HG02623 (cell line): ENCODE measurements at regions not wholly inside any gene's neighbourhood (a gene's known extent, or its start where the extent isn't known, plus 50 kb on each side); places are given as distances from the start of the nearest gene placed in this dataset.

Experiments
- ATAC-seq: cut with Tn5 transposase; IDR thresholded peaks from one replicate; pipeline ENCODE4 v1.9.1; 2021; ENCODE audit warnings: moderate library complexity; ENCODE audit not compliant: unreplicated experiment

DNA sequence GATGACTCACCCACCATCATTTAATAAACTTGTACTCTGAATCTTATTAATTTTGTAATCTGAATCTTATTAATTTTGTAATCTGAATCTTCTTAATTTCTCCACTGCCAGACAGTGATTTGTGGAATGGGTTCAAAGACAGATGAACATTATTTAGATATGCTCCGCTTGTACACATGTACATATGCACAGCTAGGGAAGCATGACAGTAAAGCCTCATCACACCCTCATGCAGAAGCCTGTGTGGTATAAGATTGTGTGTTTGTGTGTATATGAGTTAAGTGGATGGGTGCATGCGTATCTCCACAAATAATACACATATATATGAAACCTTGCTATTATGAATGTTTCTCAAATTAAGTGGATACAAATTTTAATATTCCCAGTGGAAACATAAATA lies 318.5 kb upstream of the SFRP2 start:
- ATAC-seq = no peak

DNA sequence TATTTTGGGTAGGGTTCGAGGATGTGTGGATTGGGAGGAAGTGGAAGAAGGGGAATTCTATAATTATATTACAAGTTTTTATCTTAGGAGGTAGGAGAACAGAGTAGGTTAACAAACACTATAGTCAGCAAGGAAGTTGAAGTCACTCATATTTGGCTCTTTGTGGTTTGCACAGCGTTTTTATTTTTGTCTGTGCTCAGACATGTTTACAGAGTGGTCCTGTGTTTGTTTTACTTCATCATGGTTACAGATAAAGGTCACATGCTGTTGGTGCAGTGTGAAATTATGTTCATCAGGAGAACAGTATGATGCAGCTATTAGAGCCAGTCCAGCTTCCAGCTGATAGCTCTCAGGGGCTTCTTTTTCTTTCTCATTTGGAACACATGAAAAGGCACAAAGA lies 299.9 kb upstream of the SFRP2 start:
- ATAC-seq = no peak

DNA sequence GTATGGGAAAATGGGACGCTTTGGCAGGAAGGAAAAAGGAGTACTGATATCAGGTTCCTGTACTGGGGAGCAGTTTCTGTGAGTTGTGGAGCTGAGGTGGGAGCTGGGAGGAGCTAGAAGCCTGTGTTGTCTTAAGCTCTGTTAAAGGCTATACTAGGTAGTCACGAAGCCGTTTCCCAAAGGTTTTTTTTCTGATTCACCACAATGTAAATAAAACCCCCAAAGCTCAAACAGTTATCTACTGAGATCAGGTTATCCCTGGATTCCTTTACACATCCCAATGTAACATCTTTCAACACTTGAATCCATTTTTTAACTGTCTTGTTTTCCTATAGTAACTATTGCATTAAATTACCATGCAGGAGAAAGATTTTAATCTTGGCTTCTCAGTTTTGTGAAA lies 297.4 kb upstream of the SFRP2 start:
- no peak for ATAC-seq

DNA sequence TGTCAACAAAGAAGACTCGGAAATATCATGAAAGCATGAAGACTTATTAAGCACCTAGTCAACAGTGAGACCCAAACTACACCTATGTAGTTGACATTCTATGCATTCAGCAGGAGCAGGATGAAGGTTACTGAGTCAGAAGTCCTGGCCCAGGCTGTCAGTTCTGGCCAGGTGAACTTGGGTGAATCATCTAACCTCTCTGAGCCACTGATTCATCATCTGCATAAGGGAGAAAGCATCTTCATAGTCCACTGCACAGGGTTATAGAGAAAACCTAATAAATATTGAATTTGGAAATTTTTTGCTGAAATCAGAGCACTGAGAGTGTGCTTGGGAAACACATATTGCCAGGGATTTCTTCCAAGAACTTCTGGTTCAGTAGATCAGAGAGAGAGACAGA lies 296.0 kb upstream of the SFRP2 start:
- ATAC-seq = no peak

DNA sequence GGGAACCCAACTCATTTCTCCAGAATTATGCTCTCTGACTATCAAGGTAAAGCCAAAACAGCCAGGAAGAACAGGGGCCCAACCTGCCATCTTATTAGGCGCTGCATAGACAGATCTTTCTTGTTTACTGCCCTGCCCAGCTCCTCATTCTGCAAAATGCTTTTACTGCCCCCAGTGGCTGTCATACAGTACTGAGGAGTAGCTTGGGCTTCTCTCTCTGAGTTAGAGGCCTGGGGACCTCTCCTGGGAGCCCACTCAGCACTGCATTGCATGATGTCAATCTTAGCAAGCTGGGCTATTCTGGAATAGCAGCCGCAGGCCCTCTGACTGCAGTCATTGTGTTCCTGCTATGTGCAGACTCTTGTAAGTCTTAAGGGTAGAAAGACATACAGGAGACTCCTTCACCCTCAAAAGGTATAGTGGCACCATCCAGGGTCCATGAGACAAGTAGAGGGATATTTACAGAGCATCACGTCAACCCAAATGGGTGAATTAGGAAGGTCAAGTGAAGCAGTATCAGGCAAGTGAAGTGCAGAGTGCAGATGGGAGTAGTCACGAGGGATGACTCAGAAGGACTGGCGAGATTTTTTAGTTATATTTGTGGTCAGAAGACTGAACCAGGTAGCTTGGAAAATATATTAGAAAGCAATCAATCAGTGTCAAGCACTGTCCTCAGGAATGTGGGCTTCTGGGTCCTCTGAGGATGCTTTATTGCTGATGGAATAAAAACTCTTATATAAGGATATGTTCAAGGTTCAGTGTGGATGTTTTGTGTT lies 294.1 kb upstream of the SFRP2 start:
- ATAC-seq = peak; percentile 50

DNA sequence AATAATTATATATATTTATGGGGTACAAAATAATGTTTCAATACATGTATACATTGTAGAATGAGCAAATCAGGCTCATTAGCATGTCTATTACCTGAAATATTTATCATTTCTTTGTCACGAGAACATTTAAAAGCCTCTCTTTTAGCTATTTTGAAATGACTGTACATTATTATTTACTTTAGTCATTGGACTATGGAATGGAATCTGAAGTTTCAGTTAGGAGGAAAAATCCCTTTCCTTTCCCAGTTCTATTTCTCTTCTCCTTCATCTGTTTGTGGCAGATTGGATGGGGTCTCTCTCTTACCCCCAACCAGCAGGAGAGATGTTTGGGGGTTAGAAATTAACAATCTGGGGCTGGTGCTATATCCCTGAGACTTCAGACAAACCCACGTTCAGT lies 292.5 kb upstream of the SFRP2 start:
- ATAC-seq = no peak

DNA sequence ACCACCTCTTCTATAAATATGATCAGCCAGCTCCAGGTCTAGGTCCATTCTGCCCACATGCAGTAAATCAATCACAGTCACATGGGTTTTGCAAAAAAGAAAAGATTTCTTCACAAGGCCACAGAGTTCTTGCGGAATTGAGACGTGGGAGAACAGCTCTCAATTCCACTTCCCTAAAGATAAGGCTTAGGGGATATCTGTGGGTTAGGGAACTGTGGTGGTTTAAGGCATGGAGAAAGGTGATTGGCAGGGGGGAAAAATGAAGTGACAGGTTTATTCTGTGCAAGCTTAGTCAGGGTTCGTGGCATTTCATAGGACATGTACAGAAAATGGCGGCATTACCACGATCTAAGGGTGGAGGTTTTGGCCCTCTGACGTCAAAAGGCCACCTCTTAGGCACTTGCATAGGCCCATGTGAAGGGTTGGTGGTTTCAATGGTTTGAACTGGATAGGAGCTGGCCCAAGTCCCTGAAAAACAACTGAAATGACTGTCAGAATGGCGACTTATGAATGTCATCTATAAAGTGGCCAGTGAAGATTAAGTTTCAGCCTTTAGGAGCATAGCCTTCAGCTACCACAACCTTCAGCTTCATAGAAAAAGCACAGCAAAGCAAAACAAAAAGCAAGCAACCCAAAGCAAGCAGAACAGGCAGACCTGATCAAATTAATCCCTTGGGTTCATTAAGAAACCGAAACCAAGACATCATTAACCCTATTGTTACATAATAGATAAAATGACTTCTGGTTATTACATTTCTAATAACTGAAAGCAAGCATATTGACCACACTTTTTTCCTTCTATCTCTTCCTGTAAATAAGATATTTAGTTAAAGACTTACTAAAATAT lies 289.8 kb upstream of the SFRP2 start:
- no peak for ATAC-seq

DNA sequence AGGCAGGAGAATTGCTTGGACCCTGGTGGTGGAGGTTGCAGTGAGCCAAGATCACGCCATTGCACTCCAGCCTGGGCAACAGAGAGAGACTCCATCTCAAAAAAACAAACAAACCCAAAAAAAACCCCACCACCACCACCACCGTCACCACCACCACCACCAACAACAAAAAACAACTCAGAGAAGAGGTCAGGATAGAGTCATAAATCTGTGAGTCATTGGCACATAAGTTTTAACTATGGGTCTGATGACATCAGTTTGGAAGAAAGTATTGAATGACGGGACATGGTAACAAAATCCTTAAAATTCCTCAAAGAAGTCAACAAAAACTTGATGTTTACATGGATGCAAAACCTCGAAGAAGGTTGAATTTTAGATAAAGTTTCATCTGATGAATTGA lies 288.0 kb upstream of the SFRP2 start:
- ATAC-seq = no peak

DNA sequence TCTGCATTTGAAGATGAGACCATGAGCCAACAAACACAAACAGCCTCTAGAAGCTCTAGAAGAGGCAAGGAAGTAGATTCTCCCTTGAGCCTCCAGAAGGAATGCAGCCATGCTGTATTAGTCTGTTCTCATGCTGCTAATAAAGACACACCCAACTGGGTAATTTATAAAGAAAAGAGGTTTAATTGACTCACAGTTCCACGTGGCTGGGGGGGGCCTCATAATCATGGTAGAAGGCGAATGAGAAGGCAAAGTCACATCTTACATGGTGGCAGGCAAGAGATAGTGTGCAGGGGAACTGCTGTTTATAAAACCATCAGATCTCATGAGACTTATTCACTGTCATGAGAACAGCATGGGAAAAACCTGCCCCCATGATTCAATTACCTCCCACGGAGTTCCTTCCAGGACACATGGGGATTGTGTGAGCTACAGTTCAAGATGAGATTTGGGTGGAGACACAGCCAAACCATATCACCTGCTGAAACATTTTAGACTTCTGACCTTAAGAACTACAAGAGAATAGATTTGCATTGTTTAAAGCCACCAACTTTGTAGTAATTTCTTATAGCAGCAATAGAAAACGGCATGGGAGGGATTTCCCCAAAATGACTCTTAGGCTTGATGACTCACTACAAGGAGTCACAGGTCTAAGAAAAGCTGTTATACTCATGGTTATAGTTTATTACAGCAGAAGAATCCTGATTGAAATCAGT lies 284.4 kb upstream of the SFRP2 start:
- ATAC-seq = no peak

DNA sequence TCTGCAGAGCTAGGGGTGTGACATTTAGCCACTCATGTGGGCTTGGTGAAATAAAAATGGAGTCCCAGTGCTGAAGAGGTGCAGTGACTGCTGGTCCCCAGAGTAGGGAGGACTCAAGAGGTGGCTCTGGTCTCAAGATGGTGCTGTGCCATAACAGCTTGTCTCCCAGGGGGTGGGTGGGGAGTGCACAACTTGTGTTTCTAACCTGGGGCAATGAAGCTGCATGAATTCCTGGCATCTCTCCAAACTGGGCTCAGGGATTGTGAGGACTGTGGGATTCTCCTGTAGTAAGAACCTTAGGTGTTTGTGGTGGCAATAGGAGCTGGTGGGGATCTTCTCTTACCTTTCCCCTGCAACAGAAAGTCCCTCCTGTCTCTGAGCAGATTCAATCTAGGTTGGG lies 278.9 kb upstream of the SFRP2 start:
- no peak for ATAC-seq

DNA sequence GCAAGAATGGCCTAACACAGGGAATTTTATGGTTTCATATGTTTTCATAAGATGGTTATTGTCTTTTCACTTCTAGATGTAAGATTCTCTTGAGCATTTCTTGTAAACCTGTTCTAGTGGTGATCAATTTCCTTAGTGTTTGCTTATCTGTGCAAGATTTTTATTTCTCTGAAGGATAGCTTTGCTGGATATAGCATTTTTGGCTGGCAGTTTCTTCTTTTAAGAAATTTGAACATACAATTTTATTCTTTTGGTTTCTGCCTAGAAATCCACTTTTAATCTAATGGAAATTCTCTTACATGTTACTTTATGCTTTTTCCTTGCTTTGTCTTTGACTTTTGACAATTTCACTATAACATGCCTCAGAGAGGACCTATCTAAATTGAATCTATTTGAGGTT lies 276.5 kb upstream of the SFRP2 start:
- ATAC-seq = no peak

DNA sequence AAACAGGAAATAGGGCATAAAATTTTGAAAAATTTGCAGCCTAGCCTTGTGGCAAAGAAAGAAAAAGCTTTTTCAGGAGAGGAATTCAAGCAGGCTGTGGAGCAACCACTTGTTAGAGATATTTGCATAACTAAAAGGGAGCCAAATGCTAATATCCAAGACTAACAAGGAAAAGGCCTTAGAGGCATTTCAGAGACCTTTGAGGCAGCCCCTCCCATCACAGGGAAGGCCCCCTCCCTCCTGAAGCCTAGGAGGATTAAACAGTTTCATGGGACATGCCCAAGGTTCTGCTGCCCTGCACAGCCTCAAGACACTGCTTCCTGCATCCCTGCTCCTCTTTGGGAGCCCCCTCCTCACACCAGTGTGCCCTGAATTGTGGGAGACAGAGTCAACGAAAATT lies 275.4 kb upstream of the SFRP2 start:
- no peak for ATAC-seq

DNA sequence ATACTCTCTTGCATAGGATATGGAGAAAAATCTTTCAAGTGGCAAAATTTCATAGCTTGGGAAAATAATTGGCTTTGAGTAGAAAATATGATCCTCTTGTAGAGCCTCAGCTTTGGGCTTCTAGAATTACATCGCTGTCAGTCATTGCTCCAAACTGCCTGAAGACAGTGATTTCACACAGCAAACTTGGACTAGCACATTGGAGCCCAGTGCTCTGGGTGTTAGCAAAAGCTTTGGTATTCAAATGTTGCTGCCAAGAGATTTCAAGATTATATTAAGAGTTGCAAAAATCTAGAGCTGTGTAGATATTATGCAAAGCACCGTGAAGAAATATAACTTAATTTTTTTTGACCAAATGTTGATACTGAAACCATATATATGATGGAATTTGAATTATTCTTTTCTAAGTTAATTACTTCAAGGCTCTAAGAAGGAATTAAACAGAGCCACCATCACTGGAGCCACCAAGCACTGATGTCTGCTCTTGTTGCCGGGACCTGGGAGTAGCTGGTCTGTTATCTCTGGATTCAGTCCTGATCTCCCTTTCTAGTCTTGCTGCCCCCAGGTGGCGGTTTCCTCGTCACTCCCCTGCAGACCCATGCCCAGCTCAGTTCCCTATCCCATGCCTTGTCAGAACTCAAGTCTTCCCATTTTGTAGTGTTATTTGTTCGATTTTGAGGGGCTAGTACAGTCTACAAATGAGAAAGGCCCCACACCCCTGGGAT lies 260.7 kb upstream of the SFRP2 start:
- no peak for ATAC-seq

DNA sequence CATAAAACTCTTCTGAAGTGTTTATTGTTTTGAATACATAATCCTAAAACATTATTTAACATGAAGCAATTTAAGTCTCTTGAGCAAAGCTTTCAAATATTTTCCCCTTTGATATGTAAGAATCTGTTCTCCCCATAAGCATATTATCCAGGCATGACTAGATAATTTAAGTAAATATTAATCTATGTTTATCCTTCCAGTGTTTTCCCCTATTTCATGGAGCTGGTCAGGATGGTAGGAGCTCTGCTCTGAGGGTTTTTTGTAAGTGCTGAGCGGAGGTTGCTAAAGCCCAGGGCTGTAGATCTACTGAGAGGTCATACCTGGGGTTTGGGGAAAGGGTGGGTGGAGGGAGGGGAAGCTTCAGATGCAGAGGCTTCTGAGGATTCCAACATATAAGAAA lies 258.9 kb upstream of the SFRP2 start:
- ATAC-seq = no peak

DNA sequence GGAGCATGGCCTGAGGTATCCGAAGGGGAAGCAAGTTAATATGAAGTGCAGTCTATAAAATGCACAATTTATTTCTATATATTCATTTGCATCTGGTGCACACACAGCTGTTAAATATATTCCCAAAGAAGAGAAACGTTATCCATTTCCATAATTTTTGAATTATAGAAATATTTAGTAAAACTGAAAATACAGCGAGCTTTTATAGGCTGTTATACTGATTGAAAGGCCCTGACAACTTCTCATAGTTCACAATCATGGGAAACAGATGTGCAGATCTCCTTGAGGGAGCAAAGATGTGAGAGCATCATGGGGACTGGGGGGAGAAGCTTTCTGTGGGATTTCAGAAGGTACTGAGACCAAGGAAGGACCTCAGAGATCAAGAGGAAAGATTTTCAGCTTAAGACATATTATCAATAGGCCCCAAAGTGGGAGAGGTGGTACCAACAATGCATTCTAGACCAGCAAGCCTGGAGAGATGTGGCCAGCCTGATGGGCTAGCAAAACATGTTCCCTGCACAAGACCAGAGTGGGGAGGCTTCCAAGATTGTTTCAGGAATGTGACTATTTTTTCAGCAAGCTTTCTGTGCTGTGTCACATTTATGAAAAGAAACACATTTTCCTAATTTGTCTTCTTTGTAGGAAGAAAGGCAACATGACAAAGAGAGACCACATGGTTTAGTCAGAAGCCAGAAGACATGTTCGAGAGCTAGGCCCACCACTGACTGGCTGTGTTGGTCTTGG lies 256.0 kb upstream of the SFRP2 start:
- ATAC-seq = no peak

DNA sequence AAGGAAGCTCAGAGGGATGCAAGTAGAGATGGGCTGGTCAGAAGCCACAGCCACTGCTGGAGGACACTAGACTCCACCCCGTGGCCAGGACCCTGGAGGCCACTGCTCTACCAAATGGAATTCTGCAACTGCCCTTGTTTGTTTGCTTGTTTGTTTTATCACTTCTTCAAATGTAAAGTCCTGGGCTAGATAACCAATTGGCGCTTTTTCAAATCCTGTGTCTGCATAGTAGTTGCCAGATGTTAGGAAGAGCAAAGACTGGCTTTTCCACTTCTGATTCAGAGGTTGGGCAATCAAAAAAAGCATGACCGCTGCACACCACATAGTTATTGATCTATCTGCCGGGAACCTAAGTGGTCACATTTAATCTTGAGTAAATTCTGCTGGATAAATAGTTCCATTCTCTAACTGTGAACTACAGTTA lies 255.2 kb upstream of the SFRP2 start:
- no peak for ATAC-seq

DNA sequence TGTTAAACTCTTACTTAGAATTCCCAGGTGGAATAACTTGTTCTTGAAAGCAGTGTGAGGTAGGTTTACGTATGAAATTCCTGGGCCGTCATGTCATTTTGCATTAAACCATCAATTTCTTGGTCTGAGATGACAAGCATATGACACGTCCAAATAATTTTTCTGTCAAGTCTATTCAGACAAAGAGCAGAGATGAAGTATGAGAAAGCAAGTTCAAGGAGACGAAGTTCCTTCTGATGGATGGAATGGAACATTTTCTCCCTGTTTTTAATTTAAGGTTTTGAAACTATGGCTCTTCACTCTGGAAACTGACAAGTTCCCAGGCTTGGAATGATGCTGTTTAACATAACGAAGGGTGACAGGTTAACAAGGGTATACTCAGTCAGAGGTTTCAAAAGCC lies 252.8 kb upstream of the SFRP2 start:
- no peak for ATAC-seq

DNA sequence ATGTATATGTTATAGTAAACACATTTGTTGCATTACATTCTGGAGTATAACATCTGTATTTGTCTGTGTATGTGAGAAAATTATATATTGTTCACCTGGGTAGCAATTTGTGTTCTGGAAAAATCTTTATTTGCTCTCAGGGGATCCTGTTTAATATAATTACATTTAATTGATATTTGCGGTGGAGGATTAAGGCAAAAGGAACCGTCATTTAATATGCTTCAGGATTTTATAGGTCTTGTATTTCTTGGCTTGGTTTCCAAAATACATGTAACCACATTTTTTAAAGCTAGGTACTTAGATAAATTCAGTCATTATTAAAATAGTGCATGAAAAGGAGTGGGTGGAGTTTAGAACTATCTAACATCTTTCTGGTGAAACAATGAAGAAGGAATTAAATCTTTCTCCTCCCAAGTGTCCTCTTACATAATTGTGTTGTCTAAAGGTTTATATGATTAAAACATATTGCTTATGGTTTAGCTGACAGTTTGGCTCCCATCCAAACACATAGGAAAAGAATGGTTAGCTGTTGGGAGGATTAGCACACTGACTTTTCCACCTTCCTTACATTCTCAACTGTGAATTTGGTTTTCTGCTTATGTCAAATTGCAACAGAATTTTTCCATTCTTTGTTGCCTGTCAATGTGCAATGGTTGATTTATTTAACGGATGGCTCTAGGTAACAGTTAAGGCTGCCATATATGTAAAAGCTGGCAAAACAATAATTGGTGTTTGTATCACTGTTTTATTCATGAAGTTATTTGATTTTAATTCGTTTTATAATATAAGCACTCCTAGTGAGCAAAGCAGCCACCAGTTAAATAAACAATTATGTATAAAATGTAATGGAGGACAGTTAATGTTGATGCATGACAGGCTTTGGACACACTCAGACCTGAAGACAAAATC lies 250.8 kb upstream of the SFRP2 start:
- no peak for ATAC-seq

DNA sequence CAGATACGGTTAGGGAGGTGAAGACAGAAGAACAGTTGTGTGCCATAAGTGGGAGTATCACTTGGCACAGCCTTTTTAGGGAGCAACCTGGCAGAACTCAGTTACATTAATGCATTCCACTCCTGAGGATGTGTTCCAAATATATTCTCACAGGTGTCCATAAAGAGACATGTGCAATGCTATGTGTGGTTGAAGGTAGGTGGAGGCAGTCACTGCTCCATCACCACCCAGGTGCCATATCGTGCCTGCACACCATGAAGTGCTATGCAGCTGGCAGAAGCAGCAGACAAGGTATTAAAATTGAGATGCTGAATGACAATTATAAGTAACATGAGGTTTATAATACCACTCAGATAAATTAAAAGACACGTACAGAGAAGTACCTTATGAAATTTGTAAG lies 248.0 kb upstream of the SFRP2 start:
- ATAC-seq = no peak
